Transverse colon (tissue), 4 donors: ENCODE measurements at regions not wholly inside any gene's neighbourhood (a gene's known extent, or its start where the extent isn't known, plus 50 kb on each side); places are given as distances from the start of the nearest gene placed in this dataset.
A peak's percentile ranks its signal among the peaks of the same experiment; 100 is the strongest.

Experiments
- DNase-seq: peaks from one replicate; pipeline ENCODE4 v3.0.0-alpha.2; 2019
- H3K27ac ChIP-seq, 4 donors: fragments of 200-600 bp; sonication (generic); 2 replicates each; pipeline ENCODE4 v1.5.1; 2016 to 2018; ENCODE audit warnings: inconsistent platforms in 4 of 4
- H3K27me3 ChIP-seq: fragments of 200-600 bp; sonication (generic); 2 replicates; pipeline ENCODE4 v1.5.1; 2017; ENCODE audit warnings: inconsistent platforms
- H3K36me3 ChIP-seq, 4 donors: fragments of 200-600 bp; sonication (generic); 2 replicates each; pipeline ENCODE4 v1.5.1; 2017 to 2019; ENCODE audit warnings: inconsistent platforms in 4 of 4
- H3K4me1 ChIP-seq, 4 donors: fragments of 200-600 bp; sonication (generic); 2 replicates each; pipeline ENCODE4 v1.5.1; 2017 to 2020; ENCODE audit warnings: inconsistent platforms in 4 of 4
- H3K4me3 ChIP-seq, 4 donors: fragments of 200-600 bp; sonication (generic); 1 replicate in 1 of 4; 2 replicates in 3 of 4; pipeline versions ENCODE4 v1.5.1 to v1.6.1; 2017 to 2019; ENCODE audit warnings: inconsistent platforms in 4 of 4
- H3K9me3 ChIP-seq, 2 donors: fragments of 200-600 bp; sonication (generic); 2 replicates each; pipeline ENCODE4 v1.5.1; 2017 to 2019; ENCODE audit warnings: inconsistent platforms in 2 of 2
- EP300 ChIP-seq: sonication (generic); formaldehyde crosslinking; IDR thresholded peaks from one replicate; pipeline ENCODE4 v1.6.1; 2017; ENCODE audit warnings: antibody characterized with exemption, low read depth
- POLR2A ChIP-seq: fragments of 450-650 bp; IDR thresholded peaks from one replicate; pipeline ENCODE4 v1.6.1; 2016; ENCODE audit warnings: antibody characterized with exemption, mild to moderate bottlenecking, moderate library complexity
- POLR2AphosphoS5 ChIP-seq, 3 donors: sonication (generic); formaldehyde crosslinking; IDR thresholded peaks; one replicate each; pipeline ENCODE4 v1.6.1; 2016; ENCODE audit warnings: antibody characterized with exemption in 3 of 3
- WGBS, 2 donors: methylation state at CpG; one replicate each; pipeline ENCODE4 v1.1.5; 2018; ENCODE audit warnings: low coverage in 1 of 2; 5-methylcytosine and 5-hydroxymethylcytosine counted together
- in situ Hi-C, 4 donors: fragments of 200-750 bp; cut with MboI; loops; one replicate each; pipeline versions ENCODE4 v1.15.0 to v1.15.1; 2017; ENCODE audit warnings: low sequenced_read_pairs in 3 of 4, low pct_ligation_motif_present in 1 of 4, low pct_unique_long_range_greater_than_20kb in 1 of 4
- intact Hi-C: fragments of 100-400 bp; cut with DNase I; formaldehyde crosslinking; loops from one replicate; pipeline ENCODE4 v1.15.1; 2023; ENCODE audit warnings: low total_unique reads
- TF ChIP-seq, protein P1 (sequence below), 5 experiments: fragments of 200-600 bp in 3 of 5; fragments of 450-650 bp in 2 of 5; sonication (generic) in 3 of 5; IDR thresholded peaks; 1 replicate in 2 of 5; 2 replicates in 3 of 5; pipeline ENCODE4 v1.5.1; 2016 to 2017; ENCODE audit warnings: antibody characterized with exemption in 5 of 5, inconsistent platforms in 3 of 5, mild to moderate bottlenecking in 2 of 5, moderate library complexity in 1 of 5

- no peaks in the 10 kb centered on the region for H3K36me3 ChIP-seq
- DNase-seq = peak; percentile 50
- in situ Hi-C loops (no loop called here), intact Hi-C loops (no loop called here)
- peaks cover 0 to 35% (median 27%) of the 10 kb centered on the region in 4 donors for H3K4me1 ChIP-seq
- TF ChIP-seq EP300 (no peak), POLR2A (no peak), POLR2AphosphoS5 (IDR thresholded peaks at IDR 0.05) (no peak)
- TF ChIP-seq, protein P1, sequence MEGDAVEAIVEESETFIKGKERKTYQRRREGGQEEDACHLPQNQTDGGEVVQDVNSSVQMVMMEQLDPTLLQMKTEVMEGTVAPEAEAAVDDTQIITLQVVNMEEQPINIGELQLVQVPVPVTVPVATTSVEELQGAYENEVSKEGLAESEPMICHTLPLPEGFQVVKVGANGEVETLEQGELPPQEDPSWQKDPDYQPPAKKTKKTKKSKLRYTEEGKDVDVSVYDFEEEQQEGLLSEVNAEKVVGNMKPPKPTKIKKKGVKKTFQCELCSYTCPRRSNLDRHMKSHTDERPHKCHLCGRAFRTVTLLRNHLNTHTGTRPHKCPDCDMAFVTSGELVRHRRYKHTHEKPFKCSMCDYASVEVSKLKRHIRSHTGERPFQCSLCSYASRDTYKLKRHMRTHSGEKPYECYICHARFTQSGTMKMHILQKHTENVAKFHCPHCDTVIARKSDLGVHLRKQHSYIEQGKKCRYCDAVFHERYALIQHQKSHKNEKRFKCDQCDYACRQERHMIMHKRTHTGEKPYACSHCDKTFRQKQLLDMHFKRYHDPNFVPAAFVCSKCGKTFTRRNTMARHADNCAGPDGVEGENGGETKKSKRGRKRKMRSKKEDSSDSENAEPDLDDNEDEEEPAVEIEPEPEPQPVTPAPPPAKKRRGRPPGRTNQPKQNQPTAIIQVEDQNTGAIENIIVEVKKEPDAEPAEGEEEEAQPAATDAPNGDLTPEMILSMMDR (IDR thresholded peaks at IDR 0.05) = peak in 3 of 5 experiments; percentile 14 to 26 (median 26)
- 13% methylated on average over 2 of the region's 2 CpGs; no CpG with 5 or more reads in 1 of the 2 donors for WGBS, 2 donors
- no peaks in the 10 kb centered on the region for H3K9me3 ChIP-seq
- H3K27me3 ChIP-seq = no peaks in the 10 kb centered on the region
- no peak overlapping the region for H3K4me3 ChIP-seq
- peak overlapping the region in 2 of 4 donors; percentile 27 to 42 for H3K27ac ChIP-seq
These were observed 250.2 kb upstream of the FGGY start for GRCh38 chr1:59046730-59047157.

GRCh38 chr1:59051007-59051406 lies 245.9 kb upstream of the FGGY start:
- intact Hi-C loops (no loop called here), in situ Hi-C loops (loop anchor here in 1 of 4 donors (25.0 kb wide), 1 partner anchor 264 kb away; the partner anchor contains the start of gene JUN)
- DNase-seq = no peak
- Histone ChIP-seq H3K36me3 (no peaks in the 10 kb centered on the region), H3K4me3 (no peak overlapping the region), H3K27me3 (no peaks in the 10 kb centered on the region), H3K9me3 (no peaks in the 10 kb centered on the region), H3K27ac (no peak overlapping the region), H3K4me1 (peaks cover 0 to 12% (median 7%) of the 10 kb centered on the region in 4 donors)
- TF ChIP-seq POLR2AphosphoS5 (IDR thresholded peaks at IDR 0.05) = no peak
- no peak for TF ChIP-seq EP300
- TF ChIP-seq, protein P1 (IDR thresholded peaks at IDR 0.05) = no peak
- TF ChIP-seq POLR2A = no peak
- WGBS, 2 donors = 74 to 75% methylated on average over 4 of the region's 4 CpGs

DNA sequence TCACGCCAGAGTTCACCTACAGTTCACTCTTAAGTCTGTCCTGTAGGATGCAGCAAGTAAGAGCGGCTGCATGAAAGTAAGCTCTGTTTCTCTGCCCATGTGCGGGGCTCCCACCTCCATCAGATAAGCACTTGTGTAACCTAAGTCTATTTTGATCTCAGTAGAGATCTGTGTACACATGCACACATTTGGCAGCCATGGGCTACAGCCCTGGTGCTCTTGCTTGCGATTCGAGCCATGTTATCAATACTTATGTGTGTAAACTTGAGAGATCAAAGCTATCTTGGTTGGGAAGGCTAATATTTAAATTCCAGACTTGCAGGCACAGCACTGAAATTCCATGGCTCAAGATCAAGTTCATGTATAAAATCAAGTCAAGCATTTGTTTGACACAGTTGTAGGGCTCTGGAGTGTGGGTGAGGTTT lies 244.7 kb upstream of the FGGY start:
- TF ChIP-seq POLR2AphosphoS5 (IDR thresholded peaks at IDR 0.05) (no peak), EP300 (no peak), POLR2A (no peak)
- TF ChIP-seq, protein P1 (IDR thresholded peaks at IDR 0.05) = no peak
- H3K9me3 ChIP-seq = no peaks in the 10 kb centered on the region
- WGBS, 2 donors = 55 to 76% methylated on average over 4 to 5 of the region's 5 CpGs
- peak overlapping the region in 2 of 4 donors; percentile 26 to 32 for H3K27ac ChIP-seq
- DNase-seq = no peak
- no peaks in the 10 kb centered on the region for H3K36me3 ChIP-seq
- H3K4me1 ChIP-seq = peaks cover 0 to 13% (median 10%) of the 10 kb centered on the region in 4 donors
- intact Hi-C loops = no loop called here
- H3K4me3 ChIP-seq = no peak overlapping the region
- no peaks in the 10 kb centered on the region for H3K27me3 ChIP-seq
- in situ Hi-C loops = loop anchor here in 1 of 4 donors (25.0 kb wide), 1 partner anchor 265 kb away; the partner anchor contains the start of gene JUN

- no peak for DNase-seq
- 78 to 100% methylated on average over 1 of the region's 1 CpG for WGBS, 2 donors
- intact Hi-C loops (no loop called here), in situ Hi-C loops (loop anchor here in 1 of 4 donors (25.0 kb wide), 1 partner anchor 267 kb away; the partner anchor contains the start of gene JUN)
- Histone ChIP-seq H3K27me3 (no peaks in the 10 kb centered on the region), H3K36me3 (no peaks in the 10 kb centered on the region), H3K9me3 (no peaks in the 10 kb centered on the region), H3K4me1 (peaks cover 8 to 26% (median 12%) of the 10 kb centered on the region in 4 donors), H3K4me3 (no peak overlapping the region), H3K27ac (no peak overlapping the region)
- TF ChIP-seq EP300 (no peak), POLR2A (no peak)
- TF ChIP-seq, protein P1 (IDR thresholded peaks at IDR 0.05) = no peak
These were observed 242.7 kb upstream of the FGGY start for GRCh38 chr1:59054172-59054571.
